Choroid plexus epithelial cell (primary cell): ENCODE measurements at regions not wholly inside any gene's neighbourhood (a gene's known extent, or its start where the extent isn't known, plus 50 kb on each side); places are given as distances from the start of the nearest gene placed in this dataset.
A peak's percentile ranks its signal among the peaks of the same experiment; 100 is the strongest.

Experiments used
- DNase-seq: peaks from one replicate; pipeline ENCODE4 v3.0.0-alpha.2; 2010; ENCODE audit warnings: low read depth
- H3K4me3 ChIP-seq: 2 replicates; pipeline ENCODE4 v1.5.1; 2011; ENCODE audit warnings: low read depth, mild to moderate bottlenecking, control low read depth, low read length, moderate library complexity
- CTCF ChIP-seq: conservative IDR thresholded peaks from 2 replicates; pipeline ENCODE4 v1.5.1; 2011; ENCODE audit warnings: low read depth, mild to moderate bottlenecking, control low read depth, inconsistent platforms, low read length, moderate library complexity

GRCh38 chr17:12445331-12445730 lies 220.4 kb upstream of the MYOCD start:
- no peak overlapping the region for H3K4me3 ChIP-seq
- TF ChIP-seq CTCF: no peak
- DNase-seq: no peak

- no peak overlapping the region for H3K4me3 ChIP-seq
- DNase-seq: peak; percentile 1
- no peak for TF ChIP-seq CTCF
Measured at GRCh38 chr17:12457493-12457892, 208.2 kb upstream of the MYOCD start.

GRCh38 chr17:12459736-12460135 lies 206.0 kb upstream of the MYOCD start:
- TF ChIP-seq CTCF: no peak
- no peak overlapping the region for H3K4me3 ChIP-seq
- DNase-seq: no peak

- H3K4me3 ChIP-seq: no peak overlapping the region
- no peak for TF ChIP-seq CTCF
- peak; percentile 24 for DNase-seq
Measured at GRCh38 chr17:12463102-12463501, 202.6 kb upstream of the MYOCD start.

GRCh38 chr17:12472252-12473173 lies 193.2 kb upstream of the MYOCD start:
- TF ChIP-seq CTCF: no peak
- no peak for DNase-seq
- no peak overlapping the region for H3K4me3 ChIP-seq

GRCh38 chr17:12478311-12478710 lies 187.4 kb upstream of the MYOCD start:
- DNase-seq: no peak
- TF ChIP-seq CTCF: no peak
- H3K4me3 ChIP-seq: no peak overlapping the region
